ENCODE measurements at regions not wholly inside any gene's neighbourhood (a gene's known extent, or its start where the extent isn't known, plus 50 kb on each side); places are given as distances from the start of the nearest gene placed in this dataset.

DNA sequence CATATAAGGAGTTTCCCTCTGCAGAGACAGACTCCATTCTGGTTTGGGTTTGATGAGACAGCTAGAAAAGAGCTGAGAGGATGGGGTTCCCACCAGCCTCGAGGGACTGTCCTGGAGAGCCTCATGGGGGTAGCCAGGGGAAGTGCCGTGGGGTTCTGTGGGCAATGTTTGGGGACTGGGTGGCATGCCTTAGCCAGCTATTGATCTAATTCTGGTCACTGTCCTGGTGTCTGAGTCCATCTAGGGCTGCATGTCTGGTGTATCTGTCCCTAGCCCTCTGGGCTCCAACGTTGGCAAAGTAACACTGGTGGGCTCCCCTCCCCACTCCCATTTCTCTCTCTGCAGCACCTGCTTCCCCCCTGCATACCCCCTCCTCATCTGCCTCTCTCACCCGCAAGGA, 135.4 kb downstream of the SMIM20 start:
- TF ChIP-seq POLR2A (IDR thresholded peaks at IDR 0.05; ENCODE audit: low read depth) (no peak), POLR2AphosphoS5 (IDR thresholded peaks at IDR 0.05) (no peak)
- TF ChIP-seq, protein P1, sequence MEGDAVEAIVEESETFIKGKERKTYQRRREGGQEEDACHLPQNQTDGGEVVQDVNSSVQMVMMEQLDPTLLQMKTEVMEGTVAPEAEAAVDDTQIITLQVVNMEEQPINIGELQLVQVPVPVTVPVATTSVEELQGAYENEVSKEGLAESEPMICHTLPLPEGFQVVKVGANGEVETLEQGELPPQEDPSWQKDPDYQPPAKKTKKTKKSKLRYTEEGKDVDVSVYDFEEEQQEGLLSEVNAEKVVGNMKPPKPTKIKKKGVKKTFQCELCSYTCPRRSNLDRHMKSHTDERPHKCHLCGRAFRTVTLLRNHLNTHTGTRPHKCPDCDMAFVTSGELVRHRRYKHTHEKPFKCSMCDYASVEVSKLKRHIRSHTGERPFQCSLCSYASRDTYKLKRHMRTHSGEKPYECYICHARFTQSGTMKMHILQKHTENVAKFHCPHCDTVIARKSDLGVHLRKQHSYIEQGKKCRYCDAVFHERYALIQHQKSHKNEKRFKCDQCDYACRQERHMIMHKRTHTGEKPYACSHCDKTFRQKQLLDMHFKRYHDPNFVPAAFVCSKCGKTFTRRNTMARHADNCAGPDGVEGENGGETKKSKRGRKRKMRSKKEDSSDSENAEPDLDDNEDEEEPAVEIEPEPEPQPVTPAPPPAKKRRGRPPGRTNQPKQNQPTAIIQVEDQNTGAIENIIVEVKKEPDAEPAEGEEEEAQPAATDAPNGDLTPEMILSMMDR (IDR thresholded peaks at IDR 0.05): no peak

Measured in esophagus muscularis mucosa (tissue), 3 donors.